Adrenal gland (tissue), 9 donors: ENCODE measurements at regions not wholly inside any gene's neighbourhood (a gene's known extent, or its start where the extent isn't known, plus 50 kb on each side); places are given as distances from the start of the nearest gene placed in this dataset.

Experiments used
- DNase-seq, 7 donors: peaks; one replicate each; pipeline ENCODE4 v3.0.0-alpha.2; 2019 to 2020
- H3K27ac ChIP-seq, 5 donors: fragments of 200-600 bp; sonication (generic) in 4 of 5; 1 replicate in 3 of 5; 2 replicates in 2 of 5; pipeline versions ENCODE4 v1.5.1 to v1.8.0; 2016 to 2020; ENCODE audit warnings: mild to moderate bottlenecking in 1 of 5
- H3K27me3 ChIP-seq: fragments of 200-600 bp; 2 replicates; pipeline ENCODE4 v1.8.0; 2021
- H3K36me3 ChIP-seq, 2 donors: fragments of 200-600 bp; replicated peaks in 1 of 2; 1 replicate in 1 of 2; 2 replicates in 1 of 2; pipeline versions ENCODE4 v1.5.1 to v1.8.0; 2018 to 2022
- H3K4me1 ChIP-seq, 2 donors: fragments of 200-600 bp; replicated peaks in 1 of 2; 1 replicate in 1 of 2; 2 replicates in 1 of 2; pipeline versions ENCODE4 v1.5.1 to v1.8.0; 2018 to 2021
- H3K4me3 ChIP-seq, 4 donors: fragments of 200-600 bp; sonication (generic) in 3 of 4; one replicate each; pipeline ENCODE4 v1.5.1; 2016 to 2018
- H3K9me3 ChIP-seq, 3 donors: fragments of 200-600 bp; sonication (generic) in 1 of 3; replicated peaks in 1 of 3; 1 replicate in 2 of 3; 2 replicates in 1 of 3; pipeline versions ENCODE4 v1.5.1 to v1.8.0; 2016 to 2021
- CTCF ChIP-seq, 6 experiments: fragments of 450-650 bp in 4 of 6; fragments of 200-600 bp in 2 of 6; sonication (generic) in 1 of 6; IDR thresholded peaks; 1 replicate in 5 of 6; 2 replicates in 1 of 6; pipeline versions ENCODE4 v1.5.1 to v1.8.0; 2016 to 2021; ENCODE audit warnings: antibody characterized with exemption in 6 of 6, mild to moderate bottlenecking in 2 of 6, moderate library complexity in 1 of 6
- POLR2A ChIP-seq, 2 donors: fragments of 450-650 bp; IDR thresholded peaks; one replicate each; pipeline ENCODE4 v1.6.1; 2017; ENCODE audit warnings: antibody characterized with exemption in 2 of 2, mild to moderate bottlenecking in 2 of 2, moderate library complexity in 1 of 2
- WGBS, 4 donors: extraction: QIAGEN DNeasy Blood & Tissue Kit in 2 of 4; methylation state at CpG; one replicate each; pipeline versions ENCODE4 v1.1.5 to v1.1.7; 2013 to 2017; 5-methylcytosine and 5-hydroxymethylcytosine counted together
- intact Hi-C, 2 donors: fragments of 100-400 bp; cut with DNase I; formaldehyde crosslinking; loops; one replicate each; pipeline versions ENCODE4 v1.14.1 to v1.15.0; 2022 to 2023
- donor health status: healthy with polysubstance abuse.
- donor health status: Bipolar disorder and iron deficiency.
- donor health status: DM: yes; HTN: yes; CAD: no.
- donor health status: DM: no; HTN: no; CAD: no.
- donor health status: DM: no; HTN: no; CAD: no.

GRCh38 chr17:71423871-71424546, 696.8 kb upstream of the SOX9 start:
- no peak overlapping the region for H3K27ac ChIP-seq
- no peaks in the 10 kb centered on the region for H3K27me3 ChIP-seq
- intact Hi-C loops = no loop called here
- H3K36me3 ChIP-seq = no peaks in the 10 kb centered on the region
- no peak for TF ChIP-seq POLR2A (IDR thresholded peaks at IDR 0.05)
- no peak for TF ChIP-seq CTCF (IDR thresholded peaks at IDR 0.05)
- no peaks in the 10 kb centered on the region for H3K4me1 ChIP-seq
- no peak for DNase-seq
- H3K9me3 ChIP-seq = no peaks in the 10 kb centered on the region
- no peak overlapping the region for H3K4me3 ChIP-seq
- 70 to 73% (median 71%) methylated on average over 5 of the region's 5 CpGs for WGBS, 4 donors

GRCh38 chr17:71427801-71428200, 693.0 kb upstream of the SOX9 start:
- WGBS, 4 donors = 69 to 79% (median 74%) methylated on average over 3 of the region's 3 CpGs

GRCh38 chr17:71428897-71429296, 691.9 kb upstream of the SOX9 start:
- H3K27ac ChIP-seq = no peak overlapping the region
- intact Hi-C loops = no loop called here
- H3K4me3 ChIP-seq = no peak overlapping the region
- no peak for TF ChIP-seq CTCF (IDR thresholded peaks at IDR 0.05)
- TF ChIP-seq POLR2A (IDR thresholded peaks at IDR 0.05) = no peak
- H3K4me1 ChIP-seq = no peaks in the 10 kb centered on the region
- no peaks in the 10 kb centered on the region for H3K27me3 ChIP-seq
- no peaks in the 10 kb centered on the region for H3K9me3 ChIP-seq
- no peaks in the 10 kb centered on the region for H3K36me3 ChIP-seq
- DNase-seq = no peak

More at GRCh38 chr17:71427801-71428200, 693.0 kb upstream of the SOX9 start:
- TF ChIP-seq POLR2A (IDR thresholded peaks at IDR 0.05) (no peak), CTCF (IDR thresholded peaks at IDR 0.05) (no peak)
- intact Hi-C loops = no loop called here
- Histone ChIP-seq H3K27me3 (no peaks in the 10 kb centered on the region), H3K36me3 (no peaks in the 10 kb centered on the region), H3K9me3 (no peaks in the 10 kb centered on the region), H3K4me1 (no peaks in the 10 kb centered on the region), H3K27ac (no peak overlapping the region), H3K4me3 (no peak overlapping the region)
- no peak for DNase-seq

GRCh38 chr17:71430281-71430680, 690.5 kb upstream of the SOX9 start:
- no peak for TF ChIP-seq CTCF (IDR thresholded peaks at IDR 0.05)
- TF ChIP-seq POLR2A (IDR thresholded peaks at IDR 0.05) = no peak
- intact Hi-C loops = no loop called here

More at GRCh38 chr17:71430281-71430680, 690.5 kb upstream of the SOX9 start:
- WGBS, 4 donors = 67 to 81% (median 80%) methylated on average over 5 of the region's 5 CpGs
- Histone ChIP-seq H3K27me3 (no peaks in the 10 kb centered on the region), H3K27ac (no peak overlapping the region), H3K4me1 (no peaks in the 10 kb centered on the region), H3K36me3 (no peaks in the 10 kb centered on the region), H3K9me3 (no peaks in the 10 kb centered on the region), H3K4me3 (no peak overlapping the region)
- DNase-seq = no peak
